Erythroblast (primary cell): ENCODE measurements at regions not wholly inside any gene's neighbourhood (a gene's known extent, or its start where the extent isn't known, plus 50 kb on each side); places are given as distances from the start of the nearest gene placed in this dataset.

Source experiments
- GATA1 ChIP-seq: IDR thresholded peaks from 2 replicates; pipeline ENCODE4 v1.6.1; 2011; ENCODE audit warnings: low read depth, mild to moderate bottlenecking, control low read depth, low read length, moderate library complexity
- POLR2A ChIP-seq: IDR thresholded peaks from 2 replicates; pipeline ENCODE4 v1.6.1; 2011; ENCODE audit warnings: mild to moderate bottlenecking, low read length

- TF ChIP-seq POLR2A = no peak
- no peak for TF ChIP-seq GATA1
These were observed 416.0 kb downstream of the KCNH5 start for GRCh38 chr14:62629176-62629725.
